Activated naive CD4-positive, alpha-beta T cell treated with anti-CD3 and anti-CD28 coated beads, Interleukin-2, amount 10 ng/mL, durations not matched to agents 7 days and 5 days (primary cell): ENCODE measurements at regions not wholly inside any gene's neighbourhood (a gene's known extent, or its start where the extent isn't known, plus 50 kb on each side); places are given as distances from the start of the nearest gene placed in this dataset.

Experiments
- CTCF ChIA-PET: fragments of 350-600 bp; sonication (Branson Sonifier 250); formaldehyde crosslinking; loops from one replicate; lab custom pipeline; 2021; ENCODE audit warnings: antibody characterized with exemption; lab: Charles Lee
- DNase-seq: peaks from one replicate; pipeline ENCODE4 v3.0.0-alpha.2; 2020
- H3K27ac Mint-ChIP-seq: one replicate; pipeline ENCODE4 v1.8.0; 2021; ENCODE audit warnings: mild to moderate bottlenecking, moderate library complexity, mixed read lengths
- H3K27me3 Mint-ChIP-seq: one replicate; pipeline ENCODE4 v1.8.0; 2021; ENCODE audit warnings: mild to moderate bottlenecking, mixed read lengths
- H3K36me3 Mint-ChIP-seq: one replicate; pipeline ENCODE4 v1.8.0; 2021; ENCODE audit warnings: mixed read lengths
- H3K4me1 Mint-ChIP-seq: one replicate; pipeline ENCODE4 v1.8.0; 2021; ENCODE audit warnings: mixed read lengths
- H3K4me3 Mint-ChIP-seq: one replicate; pipeline ENCODE4 v1.8.0; 2021; ENCODE audit warnings: mild to moderate bottlenecking, moderate library complexity, mixed read lengths
- H3K9me3 Mint-ChIP-seq: one replicate; pipeline ENCODE4 v1.8.0; 2021; ENCODE audit warnings: mixed read lengths

DNA sequence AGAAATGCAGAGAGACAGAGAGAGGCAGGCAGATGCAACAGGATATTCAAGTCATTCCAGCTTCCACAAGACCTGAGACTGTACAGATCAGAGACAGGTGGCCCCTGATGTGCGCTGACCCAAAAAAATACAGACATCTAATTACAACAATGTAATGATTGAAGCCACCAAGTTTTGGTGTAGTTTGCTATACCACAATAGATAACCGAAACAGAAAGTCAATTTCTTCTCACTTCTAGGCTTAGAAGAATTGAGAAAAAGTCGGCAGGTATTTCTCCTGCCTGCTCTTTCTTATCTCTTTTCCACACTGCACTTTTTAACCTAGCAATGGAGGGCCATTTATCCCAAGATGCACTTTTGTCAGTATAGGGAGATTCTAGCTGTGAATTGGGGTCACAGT, 949.2 kb downstream of the CDH11 start:
- Mint-ChIP-seq H3K4me1 (no peaks in the 10 kb centered on the region), H3K9me3 (peaks cover 20% of the 10 kb centered on the region), H3K36me3 (no peaks in the 10 kb centered on the region), H3K4me3 (no peak overlapping the region), H3K27ac (no peak overlapping the region), H3K27me3 (no peaks in the 10 kb centered on the region)
- CTCF ChIA-PET: interaction anchor here (0.6 kb wide), 1 partner anchor 68 kb away, joined by 3 read pairs; no protein-coding TSS in a partner anchor
- DNase-seq: no peak

DNA sequence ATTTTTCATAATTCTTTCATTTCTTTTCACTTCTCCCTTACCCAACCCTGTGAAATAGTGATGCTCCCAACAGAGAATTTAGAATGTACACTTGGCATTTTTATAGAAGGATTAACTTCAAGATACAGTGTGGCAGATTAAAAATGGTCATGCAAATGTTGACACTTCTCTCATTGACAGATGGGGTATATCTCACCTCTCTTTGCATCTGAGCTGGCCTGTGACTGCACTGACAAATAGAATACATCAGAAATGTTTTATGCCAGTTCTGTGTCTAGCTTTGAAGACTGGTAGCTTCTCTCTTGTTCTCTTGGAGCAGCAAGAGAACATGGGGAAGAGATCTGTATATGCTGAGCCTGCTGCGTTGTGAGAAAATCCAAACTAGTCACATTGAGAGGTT, 949.6 kb downstream of the CDH11 start:
- Mint-ChIP-seq H3K9me3 (peaks cover 16% of the 10 kb centered on the region), H3K4me3 (no peak overlapping the region), H3K27me3 (no peaks in the 10 kb centered on the region), H3K27ac (no peak overlapping the region), H3K4me1 (no peaks in the 10 kb centered on the region), H3K36me3 (no peaks in the 10 kb centered on the region)
- no peak for DNase-seq
- CTCF ChIA-PET: no interaction called here

DNA sequence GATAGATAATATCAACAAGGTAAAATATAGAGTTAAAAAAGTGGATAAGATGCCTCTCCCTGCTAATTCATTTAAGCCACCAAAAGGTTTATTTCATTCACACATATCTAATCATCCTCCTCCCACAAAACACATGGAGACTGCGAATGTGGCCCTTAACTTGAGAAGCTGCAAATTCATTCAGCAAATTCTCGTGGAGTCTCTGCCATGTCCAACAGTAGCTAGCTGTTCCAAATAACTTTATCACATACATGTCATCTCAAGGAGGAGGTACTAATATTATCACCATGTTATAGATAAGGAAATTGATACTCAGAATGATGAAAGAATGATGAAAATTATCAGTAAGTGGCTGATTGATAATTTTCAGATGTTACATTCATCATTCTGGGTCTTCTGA, 950.2 kb downstream of the CDH11 start:
- Mint-ChIP-seq H3K27ac (no peak overlapping the region), H3K4me3 (no peak overlapping the region), H3K9me3 (peaks cover 15% of the 10 kb centered on the region), H3K4me1 (no peaks in the 10 kb centered on the region), H3K36me3 (no peaks in the 10 kb centered on the region), H3K27me3 (no peaks in the 10 kb centered on the region)
- CTCF ChIA-PET: no interaction called here
- no peak for DNase-seq

DNA sequence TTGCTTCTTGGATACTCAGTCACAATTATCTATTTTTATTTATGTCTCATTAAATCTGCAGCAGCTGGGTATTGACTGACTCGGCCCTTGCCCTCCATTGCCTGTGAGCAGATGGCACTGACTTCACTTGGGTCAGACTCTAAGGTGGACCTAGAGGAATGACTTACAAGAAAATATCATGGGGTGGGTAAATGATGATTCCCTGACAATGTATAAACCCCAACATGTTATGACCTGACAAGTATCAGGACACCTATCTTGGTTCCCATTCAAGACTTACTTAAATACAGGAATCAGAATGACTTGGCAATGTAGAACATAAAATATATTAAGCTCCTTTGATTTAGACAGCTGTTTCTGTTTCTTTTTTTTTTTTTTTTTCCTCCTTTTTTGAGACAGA, 953.5 kb downstream of the CDH11 start:
- no peak for DNase-seq
- H3K27me3 Mint-ChIP-seq: no peaks in the 10 kb centered on the region
- CTCF ChIA-PET: no interaction called here
- peaks cover 8% of the 10 kb centered on the region for H3K9me3 Mint-ChIP-seq
- H3K27ac Mint-ChIP-seq: no peak overlapping the region
- H3K4me1 Mint-ChIP-seq: no peaks in the 10 kb centered on the region
- no peaks in the 10 kb centered on the region for H3K36me3 Mint-ChIP-seq
- H3K4me3 Mint-ChIP-seq: no peak overlapping the region

DNA sequence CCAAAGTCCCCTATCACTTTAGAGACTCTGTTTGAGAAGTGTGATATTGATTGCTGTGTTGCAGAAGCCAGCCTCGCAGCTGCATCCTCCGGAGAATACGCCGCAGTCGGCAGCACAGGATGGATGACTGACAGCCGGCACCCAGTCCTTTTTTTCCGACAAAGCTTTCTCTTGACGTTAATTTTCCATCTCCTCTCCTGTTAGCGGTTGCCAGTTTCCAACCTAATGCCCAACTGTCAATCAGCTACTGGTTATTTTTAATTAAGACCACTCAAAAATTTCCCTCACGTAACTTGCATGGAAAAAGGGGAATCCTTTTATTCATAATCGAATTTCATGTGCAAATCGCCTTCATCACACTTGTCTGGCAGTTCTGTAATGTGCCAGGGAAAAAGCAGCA, 953.9 kb downstream of the CDH11 start:
- no peak overlapping the region for H3K27ac Mint-ChIP-seq
- peaks cover 8% of the 10 kb centered on the region for H3K9me3 Mint-ChIP-seq
- H3K27me3 Mint-ChIP-seq: no peaks in the 10 kb centered on the region
- no peak overlapping the region for H3K4me3 Mint-ChIP-seq
- no peaks in the 10 kb centered on the region for H3K36me3 Mint-ChIP-seq
- H3K4me1 Mint-ChIP-seq: no peaks in the 10 kb centered on the region
- DNase-seq: no peak
- CTCF ChIA-PET: no interaction called here

DNA sequence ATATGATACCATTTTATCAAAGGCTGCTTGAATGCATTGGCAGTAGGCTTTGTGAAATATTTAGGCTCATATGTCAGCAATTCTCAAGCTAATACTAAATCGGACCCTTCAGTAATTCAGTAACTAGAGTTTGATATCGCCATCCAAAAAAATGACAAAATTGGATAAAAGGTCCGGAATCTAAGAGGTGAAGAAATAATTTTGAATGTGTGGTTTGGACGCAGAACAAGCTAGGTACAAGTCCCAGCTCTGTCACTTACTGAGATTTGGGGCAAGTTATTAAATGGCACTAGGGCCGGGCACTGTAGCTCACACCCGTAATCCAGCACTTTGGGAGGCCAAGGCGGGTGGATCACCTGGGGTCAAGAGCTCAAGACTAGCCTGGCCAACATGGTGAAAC, 956.5 kb downstream of the CDH11 start:
- no peak for DNase-seq
- Mint-ChIP-seq H3K27me3 (no peaks in the 10 kb centered on the region), H3K36me3 (no peaks in the 10 kb centered on the region), H3K4me1 (no peaks in the 10 kb centered on the region), H3K4me3 (no peak overlapping the region), H3K9me3 (peaks cover 9% of the 10 kb centered on the region), H3K27ac (no peak overlapping the region)
- CTCF ChIA-PET: no interaction called here

DNA sequence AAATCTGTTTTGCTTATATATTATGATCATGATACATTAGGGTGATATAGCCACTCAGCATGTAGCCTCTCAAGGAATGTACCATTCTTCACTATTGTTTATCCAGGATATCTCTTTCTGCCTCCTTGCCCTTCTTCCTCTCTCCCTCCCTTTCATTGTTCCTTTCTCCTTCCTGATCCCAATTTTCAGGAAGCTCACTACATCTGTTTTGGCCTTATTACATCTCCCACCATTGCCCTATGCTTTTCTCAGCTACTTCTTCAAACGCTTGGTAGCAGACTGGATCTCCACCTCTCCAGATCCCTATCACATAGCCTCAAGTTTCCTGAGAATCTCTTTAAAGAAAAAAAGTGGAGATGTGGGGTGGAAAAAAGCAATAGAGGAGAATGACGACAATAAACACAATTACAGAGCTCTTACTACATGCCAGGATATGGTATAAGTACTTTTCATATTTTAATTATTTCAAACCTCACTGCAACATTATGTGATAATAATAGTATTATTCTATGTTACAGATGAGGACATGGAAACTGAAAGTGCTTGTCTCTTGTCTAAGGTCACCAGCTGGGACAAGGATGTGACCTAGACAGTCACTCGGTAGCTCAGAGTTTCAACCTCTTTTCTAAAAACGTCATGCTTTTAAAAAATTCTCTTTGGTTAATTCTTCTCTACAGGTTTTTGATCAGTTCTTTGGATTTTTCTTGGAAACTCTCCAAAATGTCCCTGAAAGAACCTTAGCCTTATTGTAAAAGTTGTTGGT, 959.1 kb downstream of the CDH11 start:
- no peak overlapping the region for H3K4me3 Mint-ChIP-seq
- peaks cover 5% of the 10 kb centered on the region for H3K9me3 Mint-ChIP-seq
- no peaks in the 10 kb centered on the region for H3K36me3 Mint-ChIP-seq
- H3K4me1 Mint-ChIP-seq: no peaks in the 10 kb centered on the region
- CTCF ChIA-PET: no interaction called here
- H3K27me3 Mint-ChIP-seq: no peaks in the 10 kb centered on the region
- no peak for DNase-seq
- no peak overlapping the region for H3K27ac Mint-ChIP-seq

DNA sequence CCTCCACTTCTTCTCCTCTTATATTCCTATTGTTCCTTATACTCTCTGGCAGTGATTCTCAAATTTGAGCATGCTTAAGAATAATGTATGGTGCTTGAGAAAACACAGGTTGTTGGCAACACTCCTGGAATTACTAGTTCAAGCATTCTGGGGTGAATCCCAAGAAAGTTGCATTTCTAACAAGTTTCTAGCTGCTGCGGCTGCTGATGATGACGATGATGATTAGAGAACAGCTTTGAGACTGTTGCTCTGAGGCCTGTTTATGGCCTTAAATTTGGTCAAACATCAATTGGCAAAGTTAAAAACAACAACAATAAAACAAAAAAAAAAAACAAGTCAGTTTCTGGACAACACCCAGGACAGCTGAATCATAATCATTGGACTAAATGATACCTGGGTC, 961.9 kb downstream of the CDH11 start:
- CTCF ChIA-PET: no interaction called here

DNA sequence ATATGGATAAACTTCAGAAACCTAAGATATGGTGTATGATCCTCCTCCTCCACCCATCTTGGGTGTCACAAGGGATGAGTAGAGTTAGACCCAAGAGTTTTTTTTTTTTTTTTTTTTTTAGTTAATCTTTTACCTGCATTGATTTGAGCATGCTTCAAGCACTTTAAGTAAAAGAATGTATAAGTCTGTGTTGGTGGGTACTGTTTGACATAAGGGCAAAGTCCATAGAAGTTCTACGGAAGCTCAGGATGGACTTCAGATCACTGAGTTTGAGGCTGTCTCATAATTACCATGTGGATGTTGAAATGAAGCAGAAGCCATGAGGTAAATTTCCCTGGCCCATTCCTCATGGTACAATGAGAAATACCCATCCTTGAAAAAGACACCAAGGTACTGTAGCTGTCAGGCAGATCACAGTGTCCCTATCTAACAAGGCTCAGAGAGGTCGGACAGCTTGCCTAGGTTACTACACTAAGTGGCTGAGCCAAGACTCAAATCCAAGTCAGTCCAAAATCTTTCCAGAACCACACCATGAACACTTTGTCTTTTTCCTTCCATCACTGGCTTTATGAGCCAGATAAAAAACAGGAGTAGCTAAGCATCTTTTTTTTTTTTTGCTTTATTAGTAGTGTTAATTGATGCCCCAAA, 962.8 kb downstream of the CDH11 start:
- CTCF ChIA-PET: no interaction called here
- Mint-ChIP-seq H3K27ac (no peak overlapping the region), H3K4me3 (no peak overlapping the region), H3K36me3 (no peaks in the 10 kb centered on the region), H3K9me3 (peaks cover 11% of the 10 kb centered on the region), H3K4me1 (no peaks in the 10 kb centered on the region), H3K27me3 (no peaks in the 10 kb centered on the region)
- no peak for DNase-seq

More for the DNA sequence above, 961.9 kb downstream of the CDH11 start:
- H3K27ac Mint-ChIP-seq: no peak overlapping the region
- H3K9me3 Mint-ChIP-seq: peaks cover 9% of the 10 kb centered on the region
- H3K36me3 Mint-ChIP-seq: no peaks in the 10 kb centered on the region
- H3K4me1 Mint-ChIP-seq: no peaks in the 10 kb centered on the region
- H3K27me3 Mint-ChIP-seq: no peaks in the 10 kb centered on the region
- DNase-seq: no peak
- H3K4me3 Mint-ChIP-seq: no peak overlapping the region

DNA sequence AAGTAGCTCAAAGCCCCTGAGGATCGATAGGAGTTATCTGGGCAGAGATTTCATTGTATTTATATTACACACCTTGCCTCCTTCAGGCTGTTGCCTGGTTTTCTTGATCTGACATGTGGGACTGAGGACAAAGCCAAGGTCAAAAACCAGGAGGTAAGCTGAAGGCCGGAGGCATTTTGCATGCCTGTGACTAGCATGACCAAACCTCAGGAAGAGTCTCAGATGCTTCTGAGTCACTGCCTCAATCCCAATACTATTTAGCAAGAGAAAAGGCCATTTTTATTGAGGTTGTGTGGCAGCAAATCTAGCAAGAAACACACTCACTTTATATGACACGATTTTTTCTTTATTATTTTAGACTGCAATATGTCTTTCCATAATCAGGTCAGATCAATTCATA, 968.1 kb downstream of the CDH11 start:
- H3K27ac Mint-ChIP-seq: no peak overlapping the region
- peaks cover 13% of the 10 kb centered on the region for H3K9me3 Mint-ChIP-seq
- no peaks in the 10 kb centered on the region for H3K27me3 Mint-ChIP-seq
- H3K4me3 Mint-ChIP-seq: no peak overlapping the region
- CTCF ChIA-PET: no interaction called here
- DNase-seq: no peak
- H3K36me3 Mint-ChIP-seq: no peaks in the 10 kb centered on the region
- no peaks in the 10 kb centered on the region for H3K4me1 Mint-ChIP-seq

DNA sequence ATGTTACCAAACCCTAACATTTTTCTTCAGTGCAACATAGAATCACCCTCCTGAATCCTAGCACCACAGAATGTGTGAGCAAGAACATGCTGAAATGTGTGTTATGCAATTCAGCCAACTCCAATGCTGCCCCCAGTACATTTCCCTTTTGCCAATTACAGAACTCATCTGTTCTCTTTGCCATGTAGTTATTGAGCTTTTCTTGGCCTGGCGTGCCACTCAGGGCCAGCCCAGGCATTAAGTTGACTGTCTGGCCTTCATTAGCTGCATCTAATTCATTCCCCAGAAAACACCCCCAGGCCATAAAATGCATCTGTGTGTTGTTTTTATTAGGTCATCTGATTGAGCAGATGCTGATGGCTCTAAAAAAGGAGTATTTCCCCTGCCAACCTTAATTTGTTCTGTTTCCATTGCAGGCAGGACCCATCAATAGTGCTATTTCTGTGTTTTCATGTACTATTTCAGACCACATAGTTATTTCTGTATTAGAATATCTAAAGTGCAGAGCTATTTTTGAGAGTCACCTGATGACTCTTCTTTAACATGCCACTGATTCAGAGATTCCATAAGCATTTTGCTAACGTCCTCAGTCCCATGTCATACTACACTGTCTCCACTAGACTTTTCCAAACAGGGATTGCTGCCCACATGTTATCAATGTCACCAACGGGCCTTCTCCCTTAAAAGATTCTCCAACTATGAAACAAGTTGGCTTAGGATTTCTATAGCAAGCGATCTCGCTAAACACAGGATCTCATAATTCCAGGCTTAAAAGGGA, 969.7 kb downstream of the CDH11 start:
- Mint-ChIP-seq H3K27ac (no peak overlapping the region), H3K36me3 (no peaks in the 10 kb centered on the region), H3K9me3 (peaks cover 13% of the 10 kb centered on the region), H3K27me3 (no peaks in the 10 kb centered on the region), H3K4me3 (no peak overlapping the region), H3K4me1 (no peaks in the 10 kb centered on the region)
- no peak for DNase-seq
- CTCF ChIA-PET: no interaction called here

DNA sequence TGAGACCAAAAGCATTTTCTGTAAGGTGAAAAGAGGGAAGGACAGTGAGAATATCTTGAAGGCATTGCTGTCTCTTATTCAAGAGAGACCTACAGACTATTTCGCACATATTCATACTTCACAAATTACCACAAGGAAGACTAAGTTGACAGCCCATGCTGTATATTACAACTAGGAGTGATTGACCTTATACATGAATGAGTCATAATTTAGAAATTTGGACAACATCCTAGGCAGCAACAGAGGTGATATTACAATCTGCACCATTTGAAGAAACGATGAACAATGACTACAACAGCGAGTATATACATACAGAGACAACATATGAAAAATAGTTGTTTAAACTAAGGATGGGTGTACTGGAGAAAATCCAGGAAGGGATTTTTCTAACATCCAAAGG, 971.7 kb downstream of the CDH11 start:
- Mint-ChIP-seq H3K4me1 (no peaks in the 10 kb centered on the region), H3K27me3 (no peaks in the 10 kb centered on the region), H3K27ac (no peak overlapping the region), H3K4me3 (no peak overlapping the region), H3K9me3 (peaks cover 10% of the 10 kb centered on the region), H3K36me3 (no peaks in the 10 kb centered on the region)
- CTCF ChIA-PET: no interaction called here
- DNase-seq: no peak

DNA sequence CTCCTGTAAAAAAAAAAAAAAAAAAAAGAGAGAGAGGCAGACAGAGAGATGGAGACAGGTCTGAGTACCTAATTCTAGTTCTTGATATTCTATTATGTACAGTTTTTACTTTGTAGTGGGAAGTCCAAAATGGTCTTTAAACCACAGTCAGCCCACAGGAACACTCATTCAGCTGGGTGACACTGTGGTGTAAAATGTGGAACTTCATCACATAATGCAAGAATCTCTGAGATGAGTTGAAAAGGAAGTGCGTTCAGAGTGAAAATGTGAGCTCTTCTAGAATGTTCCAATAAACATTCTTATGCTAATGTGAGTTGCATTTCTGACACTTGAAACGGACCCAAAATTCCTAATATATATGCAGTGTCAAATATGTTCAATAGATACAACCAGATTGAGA, 972.1 kb downstream of the CDH11 start:
- no peaks in the 10 kb centered on the region for H3K4me1 Mint-ChIP-seq
- no peaks in the 10 kb centered on the region for H3K27me3 Mint-ChIP-seq
- peaks cover 8% of the 10 kb centered on the region for H3K9me3 Mint-ChIP-seq
- CTCF ChIA-PET: no interaction called here
- H3K27ac Mint-ChIP-seq: no peak overlapping the region
- no peak overlapping the region for H3K4me3 Mint-ChIP-seq
- H3K36me3 Mint-ChIP-seq: no peaks in the 10 kb centered on the region
- DNase-seq: no peak

DNA sequence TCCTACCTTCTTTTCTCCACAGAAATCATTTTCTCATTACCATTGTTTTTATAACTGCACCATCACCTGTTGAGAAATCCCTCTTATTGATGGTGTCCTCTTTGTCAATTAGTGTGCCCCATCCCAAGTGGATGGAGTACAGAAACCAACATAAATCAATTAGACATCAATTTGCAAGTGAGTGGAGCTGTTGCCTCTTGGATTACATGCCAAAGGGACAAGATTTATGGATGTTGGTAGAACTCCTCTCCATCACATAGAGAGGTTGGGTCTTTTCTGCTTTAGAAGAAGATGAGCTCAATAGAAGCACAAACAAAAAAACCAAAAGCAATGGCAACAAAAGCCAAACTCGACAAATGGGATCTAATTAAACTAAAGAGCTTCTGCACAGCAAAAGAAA, 973.5 kb downstream of the CDH11 start:
- DNase-seq: no peak
- Mint-ChIP-seq H3K36me3 (no peaks in the 10 kb centered on the region), H3K27ac (no peak overlapping the region), H3K9me3 (peaks cover 9% of the 10 kb centered on the region), H3K4me1 (no peaks in the 10 kb centered on the region), H3K27me3 (no peaks in the 10 kb centered on the region), H3K4me3 (no peak overlapping the region)
- CTCF ChIA-PET: no interaction called here

DNA sequence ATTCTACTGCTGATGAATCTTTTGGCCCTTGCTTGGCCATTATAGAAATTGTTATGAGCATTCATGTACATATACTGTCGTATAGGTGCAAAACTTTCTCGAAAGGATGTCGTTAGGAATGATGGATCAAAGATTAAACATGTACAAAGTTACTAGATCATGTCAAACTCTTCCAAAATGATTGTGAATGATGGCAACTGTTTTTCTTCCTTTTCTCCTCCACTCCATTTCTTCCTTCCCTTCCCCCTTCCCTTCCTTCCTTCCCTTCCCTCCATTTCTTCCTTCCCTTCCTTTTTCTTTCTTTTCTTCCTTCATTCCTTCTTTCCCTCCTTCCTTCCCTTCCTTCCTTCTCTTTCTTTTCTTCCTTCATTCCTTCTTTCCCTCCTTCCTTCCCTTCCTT, 973.9 kb downstream of the CDH11 start:
- H3K9me3 Mint-ChIP-seq: peaks cover 9% of the 10 kb centered on the region

More for the DNA sequence above, 973.9 kb downstream of the CDH11 start:
- H3K4me1 Mint-ChIP-seq: no peaks in the 10 kb centered on the region
- H3K27ac Mint-ChIP-seq: no peak overlapping the region
- CTCF ChIA-PET: no interaction called here
- no peaks in the 10 kb centered on the region for H3K36me3 Mint-ChIP-seq
- no peaks in the 10 kb centered on the region for H3K27me3 Mint-ChIP-seq
- no peak for DNase-seq
- no peak overlapping the region for H3K4me3 Mint-ChIP-seq
